22Rv1 (cell line): ENCODE measurements at regions not wholly inside any gene's neighbourhood (a gene's known extent, or its start where the extent isn't known, plus 50 kb on each side); places are given as distances from the start of the nearest gene placed in this dataset.

Source experiments
- H3K27ac ChIP-seq: fragments of 450-650 bp; 2 replicates; pipeline ENCODE4 v1.5.1; 2017
- ZFX ChIP-seq: fragments of 450-650 bp; IDR thresholded peaks from 2 replicates; pipeline ENCODE4 v1.6.1; 2017; ENCODE audit warnings: antibody characterized with exemption, borderline replicate concordance
- TF ChIP-seq, protein P1 (sequence below): fragments of 450-650 bp; IDR thresholded peaks from 2 replicates; pipeline ENCODE4 v1.5.1; 2017; ENCODE audit warnings: mild to moderate bottlenecking

DNA sequence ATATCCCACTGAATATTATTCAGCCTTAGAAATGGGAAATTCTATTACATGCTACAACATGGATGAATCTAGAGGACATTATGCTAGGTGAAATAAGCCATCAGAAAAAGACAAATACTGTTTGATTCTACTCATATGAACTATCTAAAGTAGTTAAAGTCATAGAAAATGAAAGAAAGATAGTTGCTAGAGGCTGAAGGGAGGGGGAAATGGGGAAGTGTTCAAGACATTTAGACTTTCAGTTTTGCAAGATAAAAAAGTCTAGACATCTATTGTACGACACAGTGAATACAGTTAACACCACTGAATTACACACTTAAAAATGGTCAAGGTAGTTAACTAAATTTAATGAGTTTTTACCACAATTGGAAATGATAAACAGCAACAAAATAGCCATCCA is 835.9 kb upstream of the CHAC2 start:
- TF ChIP-seq, protein P1, sequence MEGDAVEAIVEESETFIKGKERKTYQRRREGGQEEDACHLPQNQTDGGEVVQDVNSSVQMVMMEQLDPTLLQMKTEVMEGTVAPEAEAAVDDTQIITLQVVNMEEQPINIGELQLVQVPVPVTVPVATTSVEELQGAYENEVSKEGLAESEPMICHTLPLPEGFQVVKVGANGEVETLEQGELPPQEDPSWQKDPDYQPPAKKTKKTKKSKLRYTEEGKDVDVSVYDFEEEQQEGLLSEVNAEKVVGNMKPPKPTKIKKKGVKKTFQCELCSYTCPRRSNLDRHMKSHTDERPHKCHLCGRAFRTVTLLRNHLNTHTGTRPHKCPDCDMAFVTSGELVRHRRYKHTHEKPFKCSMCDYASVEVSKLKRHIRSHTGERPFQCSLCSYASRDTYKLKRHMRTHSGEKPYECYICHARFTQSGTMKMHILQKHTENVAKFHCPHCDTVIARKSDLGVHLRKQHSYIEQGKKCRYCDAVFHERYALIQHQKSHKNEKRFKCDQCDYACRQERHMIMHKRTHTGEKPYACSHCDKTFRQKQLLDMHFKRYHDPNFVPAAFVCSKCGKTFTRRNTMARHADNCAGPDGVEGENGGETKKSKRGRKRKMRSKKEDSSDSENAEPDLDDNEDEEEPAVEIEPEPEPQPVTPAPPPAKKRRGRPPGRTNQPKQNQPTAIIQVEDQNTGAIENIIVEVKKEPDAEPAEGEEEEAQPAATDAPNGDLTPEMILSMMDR, result no peak
- TF ChIP-seq ZFX, result no peak
- H3K27ac ChIP-seq, result no peak overlapping the region

DNA sequence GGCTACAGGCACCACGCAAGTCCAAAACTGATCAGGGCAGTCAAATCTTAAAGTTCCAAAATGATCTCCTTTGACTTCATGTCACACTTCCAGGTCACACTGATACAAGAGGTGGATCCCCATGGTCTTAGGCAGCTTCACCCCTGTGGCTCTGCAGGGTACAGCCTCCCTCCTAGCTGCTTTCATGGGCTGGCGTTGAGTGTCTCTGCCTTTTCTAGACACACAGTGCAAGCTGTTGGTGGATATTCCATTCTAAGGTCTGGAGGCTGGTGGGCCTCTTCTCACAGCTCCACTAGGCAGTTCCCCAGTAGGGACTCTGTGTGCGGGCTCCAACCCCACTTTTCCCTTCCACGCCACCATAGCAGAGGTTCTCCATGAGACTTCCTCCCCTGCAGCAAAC is 838.2 kb upstream of the CHAC2 start:
- H3K27ac ChIP-seq, result no peak overlapping the region
- no peak for TF ChIP-seq ZFX
- TF ChIP-seq, protein P1, result no peak

DNA sequence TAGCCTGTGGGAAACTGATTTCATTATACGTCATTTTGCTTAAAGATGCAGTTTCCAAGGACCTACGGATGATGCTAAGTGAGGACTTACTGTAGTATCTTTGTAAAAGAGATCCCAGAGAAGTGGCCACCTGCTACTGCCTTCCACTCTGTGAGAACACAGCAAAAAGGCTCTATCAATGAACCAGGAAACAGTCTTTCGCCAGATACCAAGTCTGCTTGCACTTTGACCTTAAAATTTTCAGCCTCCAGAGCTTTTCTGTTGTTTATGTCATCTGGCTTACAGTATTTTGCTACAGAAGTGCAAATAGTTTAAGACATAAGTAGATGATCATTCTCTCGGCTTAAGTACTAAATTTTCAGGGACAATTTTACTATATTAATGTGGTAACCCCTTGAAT is 847.9 kb upstream of the CHAC2 start:
- H3K27ac ChIP-seq, result peak overlapping the region; percentile 35
- TF ChIP-seq, protein P1, result no peak
- TF ChIP-seq ZFX, result no peak

DNA sequence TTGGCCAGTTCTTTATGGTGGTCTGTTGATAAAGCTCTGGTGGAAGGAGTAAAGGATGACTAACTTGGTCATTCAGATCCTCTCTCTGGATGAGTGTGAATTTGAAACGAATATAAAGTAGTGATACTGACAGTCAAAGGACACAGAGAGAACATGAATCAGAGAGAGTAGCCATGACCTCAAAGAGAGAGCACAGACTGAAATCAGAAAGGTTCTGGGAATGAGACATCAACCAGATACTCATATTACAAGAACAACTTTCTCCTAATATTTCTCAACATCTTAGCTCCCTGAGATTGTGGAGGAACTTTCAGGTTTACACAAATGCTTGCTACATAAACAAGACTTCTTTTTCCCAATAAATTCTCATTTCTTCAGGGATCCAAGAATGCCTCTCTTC is 849.1 kb upstream of the CHAC2 start:
- TF ChIP-seq ZFX, result no peak
- TF ChIP-seq, protein P1, result no peak
- H3K27ac ChIP-seq, result no peak overlapping the region

DNA sequence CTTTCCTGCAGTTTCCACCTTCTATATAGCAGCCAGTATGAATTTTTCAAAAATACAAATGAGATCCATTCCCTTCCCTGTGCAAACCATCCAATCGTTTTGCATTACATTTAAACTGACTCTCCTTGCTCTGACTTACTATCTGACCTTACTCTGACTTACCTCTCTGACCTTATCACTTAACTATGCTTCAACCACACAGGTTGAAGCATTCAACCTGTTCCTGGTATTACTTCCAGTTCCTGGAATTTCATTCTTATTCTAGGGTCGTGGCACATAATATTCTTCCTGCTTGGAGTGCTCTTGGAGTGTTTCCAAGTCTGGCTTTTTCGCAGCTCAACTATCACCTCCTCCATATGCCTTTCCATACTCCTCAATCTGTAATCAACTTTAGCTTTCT is 850.6 kb upstream of the CHAC2 start:
- no peak for TF ChIP-seq ZFX
- TF ChIP-seq, protein P1, result no peak
- no peak overlapping the region for H3K27ac ChIP-seq

DNA sequence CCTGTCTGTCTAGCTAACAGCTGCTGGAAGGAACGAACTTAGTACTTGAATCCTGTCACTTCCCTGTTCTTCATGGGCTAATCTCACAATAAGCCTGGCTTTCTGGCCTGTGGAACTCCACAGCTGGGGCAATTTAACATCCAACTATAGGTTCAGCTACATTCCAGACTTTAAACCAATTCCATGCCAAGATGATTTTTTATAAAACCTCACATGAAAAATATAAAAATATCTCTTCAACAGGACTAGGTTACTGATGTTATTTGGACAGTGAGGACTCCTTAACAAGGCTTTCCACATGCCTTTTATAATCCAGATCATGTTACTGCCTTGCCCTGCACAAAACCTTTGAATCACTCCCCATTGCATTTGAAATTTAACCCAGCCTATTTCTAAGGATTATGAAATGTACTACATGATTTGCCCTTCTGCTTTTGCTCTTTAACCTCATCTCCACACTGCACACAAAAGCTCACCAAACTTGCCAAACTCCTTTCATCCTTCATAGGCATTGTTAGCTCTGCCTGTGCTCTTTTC is 863.2 kb upstream of the CHAC2 start:
- TF ChIP-seq, protein P1, result no peak
- no peak for TF ChIP-seq ZFX
- no peak overlapping the region for H3K27ac ChIP-seq

DNA sequence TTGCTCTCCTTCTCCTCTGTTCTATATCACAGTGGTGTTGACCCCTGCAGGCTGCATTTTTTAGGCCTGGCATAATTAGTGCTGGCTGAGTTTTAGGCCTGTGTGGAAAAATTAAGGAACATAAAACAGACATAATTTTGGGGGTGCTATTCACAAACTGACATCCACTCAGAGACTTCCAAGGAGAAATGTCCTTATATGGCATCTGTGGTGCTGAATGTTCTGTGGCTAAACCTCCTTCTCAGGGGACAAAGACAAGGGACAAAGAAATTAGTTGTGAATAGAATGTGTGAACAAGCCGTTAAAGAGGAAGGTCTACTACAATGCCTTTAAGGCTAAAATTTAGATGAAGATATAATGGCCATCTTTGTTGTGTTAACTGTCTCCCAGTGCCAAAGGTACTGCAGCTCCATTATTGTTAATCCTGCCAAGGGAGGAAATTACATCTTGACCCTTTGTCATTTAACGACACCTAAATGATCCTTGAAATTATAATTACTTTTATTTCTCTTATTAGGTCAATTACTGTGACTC is 870.0 kb upstream of the CHAC2 start:
- no peak for TF ChIP-seq ZFX
- TF ChIP-seq, protein P1, result no peak
- H3K27ac ChIP-seq, result no peak overlapping the region
